GM21737 (cell line): ENCODE measurements at regions not wholly inside any gene's neighbourhood (a gene's known extent, or its start where the extent isn't known, plus 50 kb on each side); places are given as distances from the start of the nearest gene placed in this dataset.
"Not testable (repeated sequence)": the region's sequence is repeated elsewhere in the genome, so short reads cannot be mapped to it uniquely, and the experiment has no call there.

ENCODE experiments used
- ATAC-seq: cut with Tn5 transposase; IDR thresholded peaks from one replicate; pipeline ENCODE4 v1.9.1; 2021; ENCODE audit warnings: mild to moderate bottlenecking, moderate library complexity; ENCODE audit not compliant: unreplicated experiment

GRCh38 chr2:189308056-189308790, 128.7 kb upstream of the COL5A2 start:
- ATAC-seq, result no peak

GRCh38 chr2:189309331-189309730, 129.8 kb upstream of the COL5A2 start:
- no peak for ATAC-seq

GRCh38 chr2:189312211-189312610, 129.1 kb upstream of the WDR75 start:
- no peak for ATAC-seq

GRCh38 chr2:189312643-189313042, 128.6 kb upstream of the WDR75 start:
- no peak for ATAC-seq

- no peak for ATAC-seq
These were observed 122.5 kb upstream of the WDR75 start for GRCh38 chr2:189318761-189319160.

GRCh38 chr2:189319424-189319823, 121.8 kb upstream of the WDR75 start:
- ATAC-seq, result not testable (repeated sequence)

- ATAC-seq, result no peak
These were observed 113.1 kb upstream of the WDR75 start for GRCh38 chr2:189327879-189328847.

GRCh38 chr2:189328848-189329245, 112.4 kb upstream of the WDR75 start:
- no peak for ATAC-seq

GRCh38 chr2:189336276-189336975, 104.8 kb upstream of the WDR75 start:
- no peak for ATAC-seq

- no peak for ATAC-seq
These were observed 103.6 kb upstream of the WDR75 start for GRCh38 chr2:189337656-189338055.

- ATAC-seq, result no peak
These were observed 103.2 kb upstream of the WDR75 start for GRCh38 chr2:189338115-189338514.

- no peak for ATAC-seq
These were observed 100.2 kb upstream of the WDR75 start for GRCh38 chr2:189341077-189341476.

GRCh38 chr2:189344043-189344442, 97.2 kb upstream of the WDR75 start:
- ATAC-seq, result no peak

- peak; percentile 83 for ATAC-seq
These were observed 93.7 kb upstream of the WDR75 start for GRCh38 chr2:189347540-189347939.

- ATAC-seq, result no peak
These were observed 92.9 kb upstream of the WDR75 start for GRCh38 chr2:189348369-189348768.

GRCh38 chr2:189350540-189351209, 90.6 kb upstream of the WDR75 start:
- ATAC-seq, result no peak

- ATAC-seq, result not testable (repeated sequence)
These were observed 89.3 kb upstream of the WDR75 start for GRCh38 chr2:189351933-189352332.

GRCh38 chr2:189357375-189357774, 83.9 kb upstream of the WDR75 start:
- ATAC-seq, result not testable (repeated sequence)

GRCh38 chr2:189360861-189361260, 80.4 kb upstream of the WDR75 start:
- ATAC-seq, result no peak

- ATAC-seq, result no peak
These were observed 79.0 kb upstream of the WDR75 start for GRCh38 chr2:189362283-189362682.

GRCh38 chr2:189363559-189363958, 77.7 kb upstream of the WDR75 start:
- ATAC-seq, result no peak
